Panc1 (cell line): ENCODE measurements at regions not wholly inside any gene's neighbourhood (a gene's known extent, or its start where the extent isn't known, plus 50 kb on each side); places are given as distances from the start of the nearest gene placed in this dataset.

Experiments used
- CTCF ChIP-seq: fragments of 450-650 bp; IDR thresholded peaks from 2 replicates; pipeline ENCODE4 v1.5.1; 2017; ENCODE audit warnings: mild to moderate bottlenecking
- POLR2AphosphoS5 ChIP-seq: IDR thresholded peaks from 2 replicates; pipeline ENCODE4 v1.6.1; 2012; ENCODE audit warnings: mild to moderate bottlenecking, low read depth, low read length, moderate library complexity
- TCF7L2 ChIP-seq: IDR thresholded peaks from 2 replicates; pipeline ENCODE4 v1.6.1; 2011; ENCODE audit warnings: mild to moderate bottlenecking, low read depth, low read length, inconsistent platforms

- TF ChIP-seq TCF7L2: no peak
- TF ChIP-seq POLR2AphosphoS5: no peak
- no peak for TF ChIP-seq CTCF
Measured at GRCh38 chr2:129763190-129763846, 216.1 kb upstream of the RAB6C start.
